Mesothelial cell of epicardium (in vitro differentiated cells): ENCODE measurements at regions not wholly inside any gene's neighbourhood (a gene's known extent, or its start where the extent isn't known, plus 50 kb on each side); places are given as distances from the start of the nearest gene placed in this dataset.

ENCODE experiments used
- DNase-seq, 2 experiments: peaks; one replicate each; pipeline ENCODE4 v3.0.0; 2021; ENCODE audit warnings: low spot score in 2 of 2; ENCODE audit not compliant: unreplicated experiment in 2 of 2
- H3K27ac Mint-ChIP-seq: 2 replicates; pipeline ENCODE4 v1.8.0; 2021; ENCODE audit warnings: mixed read lengths
- H3K27me3 Mint-ChIP-seq: 2 replicates; pipeline ENCODE4 v1.8.0; 2021; ENCODE audit warnings: low read depth, mixed read lengths
- H3K36me3 Mint-ChIP-seq: 2 replicates; pipeline ENCODE4 v1.8.0; 2021; ENCODE audit warnings: mixed read lengths
- H3K4me1 Mint-ChIP-seq: 2 replicates; pipeline ENCODE4 v1.8.0; 2021; ENCODE audit warnings: mixed read lengths
- H3K4me3 Mint-ChIP-seq: 2 replicates; pipeline ENCODE4 v1.8.0; 2021; ENCODE audit warnings: mild to moderate bottlenecking, moderate library complexity, mixed read lengths
- H3K9me3 Mint-ChIP-seq: 2 replicates; pipeline ENCODE4 v1.8.0; 2021; ENCODE audit warnings: mixed read lengths
- CTCF ChIP-seq: fragments of 200-600 bp; sonication (generic); IDR thresholded peaks from one replicate; pipeline ENCODE4 v1.5.0; 2021; ENCODE audit warnings: antibody characterized with exemption; ENCODE audit not compliant: unreplicated experiment

GRCh38 chr3:104549099-104549714 lies 817.5 kb upstream of the ALCAM start:
- Mint-ChIP-seq H3K9me3 (no peaks in the 10 kb centered on the region), H3K4me3 (no peak overlapping the region), H3K27ac (no peak overlapping the region), H3K27me3 (no peaks in the 10 kb centered on the region), H3K36me3 (no peaks in the 10 kb centered on the region), H3K4me1 (peaks cover 37% of the 10 kb centered on the region)
- TF ChIP-seq CTCF = no peak
- no peak for DNase-seq

- H3K27ac Mint-ChIP-seq = no peak overlapping the region
- H3K27me3 Mint-ChIP-seq = no peaks in the 10 kb centered on the region
- H3K4me1 Mint-ChIP-seq = peaks cover 25% of the 10 kb centered on the region
- no peak for TF ChIP-seq CTCF
- no peak overlapping the region for H3K4me3 Mint-ChIP-seq
- no peak for DNase-seq
- no peaks in the 10 kb centered on the region for H3K9me3 Mint-ChIP-seq
- H3K36me3 Mint-ChIP-seq = no peaks in the 10 kb centered on the region
Measured at GRCh38 chr3:104553121-104553520, 813.6 kb upstream of the ALCAM start.

GRCh38 chr3:104554425-104554824 lies 812.3 kb upstream of the ALCAM start:
- DNase-seq = no peak
- TF ChIP-seq CTCF = no peak
- H3K27me3 Mint-ChIP-seq = no peaks in the 10 kb centered on the region
- no peaks in the 10 kb centered on the region for H3K36me3 Mint-ChIP-seq
- H3K4me3 Mint-ChIP-seq = no peak overlapping the region
- H3K9me3 Mint-ChIP-seq = no peaks in the 10 kb centered on the region
- peaks cover 17% of the 10 kb centered on the region for H3K4me1 Mint-ChIP-seq
- H3K27ac Mint-ChIP-seq = no peak overlapping the region

- Mint-ChIP-seq H3K27ac (no peak overlapping the region), H3K4me1 (peaks cover 16% of the 10 kb centered on the region), H3K27me3 (no peaks in the 10 kb centered on the region), H3K36me3 (no peaks in the 10 kb centered on the region), H3K9me3 (peaks cover 5% of the 10 kb centered on the region), H3K4me3 (no peak overlapping the region)
- DNase-seq = no peak
- TF ChIP-seq CTCF = no peak
Measured at GRCh38 chr3:104555728-104556127, 811.0 kb upstream of the ALCAM start.

GRCh38 chr3:104556372-104557078 lies 810.2 kb upstream of the ALCAM start:
- H3K27ac Mint-ChIP-seq = peak overlapping the region; percentile 63
- H3K4me1 Mint-ChIP-seq = peaks cover 16% of the 10 kb centered on the region
- H3K27me3 Mint-ChIP-seq = no peaks in the 10 kb centered on the region
- DNase-seq = no peak
- no peak for TF ChIP-seq CTCF
- no peaks in the 10 kb centered on the region for H3K36me3 Mint-ChIP-seq
- H3K4me3 Mint-ChIP-seq = no peak overlapping the region
- peaks cover 13% of the 10 kb centered on the region for H3K9me3 Mint-ChIP-seq
